Hematopoietic multipotent progenitor cell (in vitro differentiated cells): ENCODE measurements at regions not wholly inside any gene's neighbourhood (a gene's known extent, or its start where the extent isn't known, plus 50 kb on each side); places are given as distances from the start of the nearest gene placed in this dataset.
"Not testable (repeated sequence)": the region's sequence is repeated elsewhere in the genome, so short reads cannot be mapped to it uniquely, and the experiment has no call there.

ENCODE experiments used
- DNase-seq, 3 donors: peaks; one replicate each; pipeline ENCODE4 v3.0.0-alpha.2; 2011 to 2015; ENCODE audit warnings: low read depth in 2 of 3, low spot score in 2 of 3

- DNase-seq = no peak
Measured at GRCh38 chr5:135103575-135103853, 69.5 kb upstream of the PITX1 start.

GRCh38 chr5:135102716-135103574 is 68.9 kb upstream of the PITX1 start:
- DNase-seq = no peak

GRCh38 chr5:135100431-135100830 is 66.4 kb upstream of the PITX1 start:
- DNase-seq = no peak

GRCh38 chr5:135100011-135100410 is 66.0 kb upstream of the PITX1 start:
- no peak for DNase-seq

GRCh38 chr5:135097390-135097789 is 63.4 kb upstream of the PITX1 start:
- DNase-seq = no peak

- no peak for DNase-seq
Measured at GRCh38 chr5:135095871-135096270, 61.8 kb upstream of the PITX1 start.

- DNase-seq = no peak
Measured at GRCh38 chr5:135095052-135095715, 61.2 kb upstream of the PITX1 start.

- DNase-seq = no peak
Measured at GRCh38 chr5:135094339-135095051, 60.5 kb upstream of the PITX1 start.

GRCh38 chr5:135093483-135093882 is 59.5 kb upstream of the PITX1 start:
- DNase-seq = not testable (repeated sequence)

- no peak for DNase-seq
Measured at GRCh38 chr5:135092476-135092875, 58.4 kb upstream of the PITX1 start.

- no peak for DNase-seq
Measured at GRCh38 chr5:135091286-135091685, 57.3 kb upstream of the PITX1 start.

GRCh38 chr5:135089912-135090311 is 55.9 kb upstream of the PITX1 start:
- DNase-seq = no peak

GRCh38 chr5:135088911-135089310 is 54.9 kb upstream of the PITX1 start:
- no peak for DNase-seq

- DNase-seq = no peak
Measured at GRCh38 chr5:135087950-135088349, 53.9 kb upstream of the PITX1 start.

GRCh38 chr5:135085936-135086725 is 52.1 kb upstream of the PITX1 start:
- DNase-seq = no peak

- no peak for DNase-seq
Measured at GRCh38 chr5:135085133-135085935, 51.3 kb upstream of the PITX1 start.
